ENCODE measurements at regions not wholly inside any gene's neighbourhood (a gene's known extent, or its start where the extent isn't known, plus 50 kb on each side); places are given as distances from the start of the nearest gene placed in this dataset.

DNA sequence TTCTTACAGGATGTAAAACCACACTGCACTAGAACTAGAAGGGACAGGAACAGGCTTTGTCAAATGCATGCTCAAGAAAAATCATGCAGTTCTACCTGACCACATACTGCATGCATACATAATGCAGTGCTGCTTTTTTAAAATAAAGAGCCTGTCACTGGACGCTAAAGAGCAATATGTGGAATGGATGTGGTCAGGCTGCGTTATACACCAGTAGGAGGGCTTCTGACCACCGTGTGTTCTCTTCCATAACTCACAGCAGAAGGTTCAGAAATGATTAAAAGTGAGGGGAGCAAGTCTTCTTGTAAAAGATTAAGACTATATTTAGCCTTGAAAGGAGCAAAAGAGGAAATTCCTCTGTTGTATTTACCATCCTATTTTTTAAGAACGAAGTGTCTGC, 392.0 kb downstream of the EMP1 start:
- H3K4me1 ChIP-seq (ENCODE audit: control insufficient read depth, insufficient read depth, low read length), result no peaks in the 10 kb centered on the region
- no peak overlapping the region for H3K9ac ChIP-seq (ENCODE audit: low read length)
- H3K4me3 ChIP-seq (ENCODE audit: low read length), result no peak overlapping the region
- H3K36me3 ChIP-seq (ENCODE audit: control insufficient read depth, insufficient read depth, low read length), result no peaks in the 10 kb centered on the region
- H3K9me3 ChIP-seq (ENCODE audit: control insufficient read depth, low read length), result no peaks in the 10 kb centered on the region
- H3K27me3 ChIP-seq (ENCODE audit: control insufficient read depth, insufficient read depth, low read length), result no peaks in the 10 kb centered on the region

DNA sequence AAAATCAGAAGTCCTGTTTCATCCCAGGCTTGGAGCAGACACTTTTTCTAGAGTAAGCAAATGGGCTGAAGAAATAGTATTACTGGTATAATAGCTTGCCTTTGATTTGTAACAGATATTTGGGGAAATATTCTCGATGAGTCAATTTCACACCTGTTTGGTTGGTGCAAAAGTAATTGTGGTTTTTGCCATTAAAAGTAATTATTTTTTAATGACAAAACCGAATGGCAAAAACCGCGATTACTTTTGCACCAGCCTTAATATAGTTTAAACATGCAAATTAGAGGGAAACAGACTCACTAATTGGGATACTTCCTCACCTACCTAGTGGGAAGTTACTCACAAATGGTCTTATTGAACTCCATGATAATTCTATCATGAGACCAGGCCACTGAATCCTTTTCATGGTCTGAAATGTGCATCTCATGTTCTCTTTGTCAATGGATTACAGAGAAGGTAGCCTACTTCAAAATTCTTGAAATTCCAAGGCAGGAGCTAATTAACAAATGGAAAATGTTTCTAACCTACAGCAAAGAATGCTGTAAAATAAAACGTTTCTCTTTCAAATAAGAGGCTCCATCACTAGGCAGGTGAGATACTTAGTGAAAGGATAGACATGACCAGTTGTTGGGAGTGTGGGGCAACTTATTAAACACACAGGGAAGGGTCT, 391.3 kb downstream of the EMP1 start:
- no peak overlapping the region for H3K9ac ChIP-seq (ENCODE audit: low read length)
- H3K4me1 ChIP-seq (ENCODE audit: control insufficient read depth, insufficient read depth, low read length), result no peaks in the 10 kb centered on the region
- H3K27me3 ChIP-seq (ENCODE audit: control insufficient read depth, insufficient read depth, low read length), result no peaks in the 10 kb centered on the region
- no peak overlapping the region for H3K4me3 ChIP-seq (ENCODE audit: low read length)
- no peaks in the 10 kb centered on the region for H3K9me3 ChIP-seq (ENCODE audit: control insufficient read depth, low read length)
- H3K36me3 ChIP-seq (ENCODE audit: control insufficient read depth, insufficient read depth, low read length), result no peaks in the 10 kb centered on the region

DNA sequence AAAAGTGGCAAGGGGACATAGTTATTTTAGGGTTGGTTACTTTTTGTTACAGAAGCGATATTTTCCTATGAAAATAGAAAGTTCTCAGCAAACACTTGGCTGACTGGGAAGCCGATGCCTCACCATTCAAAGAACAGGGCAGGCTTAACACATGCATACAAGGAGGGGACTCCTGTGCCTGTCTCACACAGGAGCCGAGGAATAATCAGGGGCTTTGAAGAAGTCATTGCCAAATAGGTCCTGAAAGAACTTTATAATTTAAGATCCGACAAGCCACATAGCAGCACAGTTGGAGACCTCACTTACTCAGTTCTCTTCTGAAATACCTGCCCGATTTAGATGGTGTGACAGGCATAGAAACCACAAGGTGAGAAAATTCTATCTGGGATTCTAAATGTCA, 389.8 kb downstream of the EMP1 start:
- no peaks in the 10 kb centered on the region for H3K27me3 ChIP-seq (ENCODE audit: control insufficient read depth, insufficient read depth, low read length)
- no peak overlapping the region for H3K4me3 ChIP-seq (ENCODE audit: low read length)
- H3K36me3 ChIP-seq (ENCODE audit: control insufficient read depth, insufficient read depth, low read length), result no peaks in the 10 kb centered on the region
- no peak overlapping the region for H3K9ac ChIP-seq (ENCODE audit: low read length)
- no peaks in the 10 kb centered on the region for H3K9me3 ChIP-seq (ENCODE audit: control insufficient read depth, low read length)
- H3K4me1 ChIP-seq (ENCODE audit: control insufficient read depth, insufficient read depth, low read length), result no peaks in the 10 kb centered on the region

DNA sequence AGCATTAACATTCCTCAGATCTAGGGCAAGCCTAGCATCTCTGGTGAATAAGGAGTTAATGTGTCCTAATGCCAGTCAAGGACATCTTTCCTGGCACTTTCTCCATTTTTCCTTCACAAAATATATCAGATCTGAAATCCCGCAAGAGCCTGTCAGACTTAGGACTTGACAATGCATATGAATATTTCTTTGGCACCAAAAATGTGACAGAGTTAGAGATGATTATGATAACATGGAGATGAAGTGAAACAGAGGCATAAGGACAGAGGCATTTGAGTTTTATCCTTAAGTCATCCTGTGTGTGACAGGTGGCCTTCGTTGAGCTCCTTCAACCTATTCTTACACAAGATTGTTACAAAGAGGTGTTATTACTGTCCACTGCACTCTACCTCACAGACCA, 388.0 kb downstream of the EMP1 start:
- H3K9ac ChIP-seq (ENCODE audit: low read length), result no peak overlapping the region
- no peaks in the 10 kb centered on the region for H3K27me3 ChIP-seq (ENCODE audit: control insufficient read depth, insufficient read depth, low read length)
- no peaks in the 10 kb centered on the region for H3K36me3 ChIP-seq (ENCODE audit: control insufficient read depth, insufficient read depth, low read length)
- no peak overlapping the region for H3K4me3 ChIP-seq (ENCODE audit: low read length)
- H3K9me3 ChIP-seq (ENCODE audit: control insufficient read depth, low read length), result no peaks in the 10 kb centered on the region
- no peaks in the 10 kb centered on the region for H3K4me1 ChIP-seq (ENCODE audit: control insufficient read depth, insufficient read depth, low read length)

DNA sequence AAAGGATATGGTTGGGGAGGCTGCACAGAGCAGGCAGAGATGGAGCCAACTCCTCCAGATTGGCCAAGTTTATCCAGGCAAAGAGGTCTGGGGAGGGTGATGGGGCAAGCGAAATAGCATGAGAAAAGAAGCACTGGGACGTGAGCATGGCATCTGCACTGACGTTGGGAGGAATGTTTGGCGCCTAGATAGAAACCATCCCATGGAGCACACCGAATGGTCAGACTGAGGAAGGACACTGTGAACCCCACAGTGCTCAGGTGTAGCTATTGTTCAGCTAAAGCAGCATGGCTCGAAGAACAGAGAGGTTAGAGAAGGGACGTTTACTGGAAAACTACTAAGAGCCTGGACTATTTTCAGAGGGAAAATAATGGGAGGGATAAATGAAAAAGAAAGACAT, 387.1 kb downstream of the EMP1 start:
- H3K4me1 ChIP-seq (ENCODE audit: control insufficient read depth, insufficient read depth, low read length), result no peaks in the 10 kb centered on the region
- no peak overlapping the region for H3K4me3 ChIP-seq (ENCODE audit: low read length)
- H3K36me3 ChIP-seq (ENCODE audit: control insufficient read depth, insufficient read depth, low read length), result no peaks in the 10 kb centered on the region
- no peaks in the 10 kb centered on the region for H3K9me3 ChIP-seq (ENCODE audit: control insufficient read depth, low read length)
- H3K9ac ChIP-seq (ENCODE audit: low read length), result no peak overlapping the region
- no peaks in the 10 kb centered on the region for H3K27me3 ChIP-seq (ENCODE audit: control insufficient read depth, insufficient read depth, low read length)

DNA sequence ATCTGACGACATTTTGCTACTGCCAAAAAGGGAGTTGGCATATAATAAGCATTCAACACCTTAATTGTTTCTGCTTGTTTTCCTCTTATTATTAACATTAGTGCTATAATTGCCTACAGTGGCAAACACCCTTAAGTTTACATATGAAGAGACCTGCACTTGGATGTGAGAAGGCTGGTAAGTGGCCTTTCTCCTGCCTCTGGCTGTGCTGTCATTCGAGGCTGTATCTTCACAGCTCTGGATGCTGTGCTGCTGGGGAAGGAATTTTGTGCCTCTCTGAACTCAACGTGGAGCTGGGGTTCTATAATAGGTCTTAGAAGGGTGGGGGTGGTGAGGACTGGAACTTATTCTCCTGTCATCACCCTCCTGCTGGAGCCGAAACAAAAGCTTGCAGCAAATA, 385.9 kb downstream of the EMP1 start:
- H3K4me3 ChIP-seq (ENCODE audit: low read length), result no peak overlapping the region
- no peaks in the 10 kb centered on the region for H3K27me3 ChIP-seq (ENCODE audit: control insufficient read depth, insufficient read depth, low read length)
- H3K9me3 ChIP-seq (ENCODE audit: control insufficient read depth, low read length), result no peaks in the 10 kb centered on the region
- H3K9ac ChIP-seq (ENCODE audit: low read length), result no peak overlapping the region
- no peaks in the 10 kb centered on the region for H3K4me1 ChIP-seq (ENCODE audit: control insufficient read depth, insufficient read depth, low read length)
- H3K36me3 ChIP-seq (ENCODE audit: control insufficient read depth, insufficient read depth, low read length), result no peaks in the 10 kb centered on the region

DNA sequence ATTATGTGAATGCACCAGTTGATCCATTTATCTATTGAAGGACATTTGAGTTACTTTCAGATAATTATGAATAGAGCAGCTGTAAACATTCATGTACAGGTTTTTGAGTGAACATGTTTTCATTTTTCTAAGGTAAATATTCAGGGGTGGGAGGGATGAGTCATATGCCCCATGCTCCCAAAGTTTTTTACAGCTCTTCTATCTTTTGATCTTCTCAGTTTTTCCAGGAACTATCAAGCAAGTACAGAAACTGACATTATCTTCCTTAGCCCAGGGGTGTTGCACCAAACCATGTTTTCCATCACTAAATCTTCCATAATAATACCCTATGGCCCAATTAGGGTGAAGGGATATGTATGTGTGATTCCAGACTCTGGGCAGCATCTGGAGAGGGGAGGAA, 384.5 kb downstream of the EMP1 start:
- Histone ChIP-seq H3K4me1 (ENCODE audit: control insufficient read depth, insufficient read depth, low read length) (no peaks in the 10 kb centered on the region), H3K4me3 (ENCODE audit: low read length) (no peak overlapping the region), H3K36me3 (ENCODE audit: control insufficient read depth, insufficient read depth, low read length) (no peaks in the 10 kb centered on the region), H3K9ac (ENCODE audit: low read length) (no peak overlapping the region), H3K9me3 (ENCODE audit: control insufficient read depth, low read length) (no peaks in the 10 kb centered on the region), H3K27me3 (ENCODE audit: control insufficient read depth, insufficient read depth, low read length) (no peaks in the 10 kb centered on the region)

DNA sequence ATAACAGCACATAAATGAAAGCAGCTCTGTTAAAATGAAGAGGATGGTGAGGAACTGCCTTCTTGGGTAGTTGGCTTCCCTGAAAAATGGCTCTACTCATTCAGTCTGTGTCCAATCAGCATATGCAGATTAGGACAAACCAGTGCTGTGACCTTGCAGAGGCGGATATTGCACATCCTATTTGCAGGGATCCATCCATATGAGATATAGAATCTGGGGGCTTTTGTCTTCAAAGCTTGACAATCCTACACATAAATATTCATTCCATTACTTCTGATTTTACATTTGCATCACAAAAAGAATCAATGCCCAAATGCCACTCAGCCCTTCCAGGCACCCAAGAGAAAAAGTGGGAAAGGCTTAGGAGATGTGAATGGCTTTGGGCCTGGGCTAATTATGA, 383.7 kb downstream of the EMP1 start:
- Histone ChIP-seq H3K4me1 (ENCODE audit: control insufficient read depth, insufficient read depth, low read length) (no peaks in the 10 kb centered on the region), H3K9ac (ENCODE audit: low read length) (no peak overlapping the region), H3K4me3 (ENCODE audit: low read length) (no peak overlapping the region), H3K9me3 (ENCODE audit: control insufficient read depth, low read length) (no peaks in the 10 kb centered on the region), H3K27me3 (ENCODE audit: control insufficient read depth, insufficient read depth, low read length) (no peaks in the 10 kb centered on the region), H3K36me3 (ENCODE audit: control insufficient read depth, insufficient read depth, low read length) (no peaks in the 10 kb centered on the region)

DNA sequence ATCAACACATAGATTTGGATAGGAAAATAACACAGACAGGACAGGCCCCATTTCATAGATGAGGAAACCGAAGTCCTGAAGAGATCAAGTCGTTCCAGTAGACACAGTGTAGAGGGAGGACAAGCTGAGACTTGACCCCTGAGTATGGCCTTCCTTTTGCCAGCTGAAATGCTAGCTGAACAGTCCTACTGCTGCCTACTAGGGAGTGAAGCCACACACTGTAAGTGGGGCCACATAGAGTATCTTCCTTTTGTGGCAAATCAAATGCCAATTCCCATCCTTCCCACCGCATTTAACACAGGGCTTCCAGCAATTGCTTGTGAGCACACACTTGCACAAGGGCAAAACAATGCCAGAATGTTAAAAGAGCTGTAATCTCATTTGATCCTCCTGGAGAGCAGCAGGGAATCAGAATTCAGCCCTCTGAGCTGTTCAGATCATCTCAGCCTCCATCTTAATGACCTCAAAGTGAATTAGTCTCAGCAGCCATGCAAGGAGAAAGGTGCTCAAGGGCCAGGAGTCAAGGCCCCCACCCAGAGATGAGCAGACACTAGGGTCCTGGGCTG, 380.5 kb downstream of the EMP1 start:
- Histone ChIP-seq H3K36me3 (ENCODE audit: control insufficient read depth, insufficient read depth, low read length) (no peaks in the 10 kb centered on the region), H3K9me3 (ENCODE audit: control insufficient read depth, low read length) (no peaks in the 10 kb centered on the region), H3K4me1 (ENCODE audit: control insufficient read depth, insufficient read depth, low read length) (no peaks in the 10 kb centered on the region), H3K9ac (ENCODE audit: low read length) (no peak overlapping the region), H3K27me3 (ENCODE audit: control insufficient read depth, insufficient read depth, low read length) (no peaks in the 10 kb centered on the region), H3K4me3 (ENCODE audit: low read length) (no peak overlapping the region)

DNA sequence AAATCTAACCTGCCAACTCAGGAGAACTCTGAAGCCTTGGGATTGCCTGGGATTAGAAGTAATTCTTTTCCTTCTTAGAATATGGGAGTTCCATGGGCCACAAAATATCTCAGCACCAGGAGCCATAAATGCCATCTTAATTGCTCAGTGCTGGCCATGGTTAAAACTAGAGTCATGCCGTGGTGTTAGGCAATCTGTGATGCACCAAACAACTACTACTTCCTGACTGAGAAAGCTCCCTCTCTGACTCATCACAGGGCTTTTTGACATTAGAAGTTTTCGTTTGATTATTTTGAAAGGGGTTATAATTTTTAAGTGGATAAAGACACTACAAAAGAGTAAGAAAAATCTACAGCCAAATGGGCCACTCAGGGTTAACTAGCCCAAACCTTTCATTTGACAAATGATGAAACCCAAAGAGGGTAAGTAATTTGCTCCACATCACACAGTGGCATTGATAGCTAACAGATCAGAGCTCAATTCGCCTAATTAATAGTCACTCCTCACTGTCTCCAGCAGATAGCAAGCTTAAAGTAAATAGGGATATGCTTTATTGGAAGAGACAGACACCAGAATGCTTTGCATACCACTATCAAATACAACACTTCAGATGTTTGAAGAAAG, 377.3 kb downstream of the EMP1 start:
- H3K9me3 ChIP-seq (ENCODE audit: control insufficient read depth, low read length), result no peaks in the 10 kb centered on the region
- H3K36me3 ChIP-seq (ENCODE audit: control insufficient read depth, insufficient read depth, low read length), result no peaks in the 10 kb centered on the region
- H3K4me1 ChIP-seq (ENCODE audit: control insufficient read depth, insufficient read depth, low read length), result no peaks in the 10 kb centered on the region
- no peaks in the 10 kb centered on the region for H3K27me3 ChIP-seq (ENCODE audit: control insufficient read depth, insufficient read depth, low read length)
- H3K4me3 ChIP-seq (ENCODE audit: low read length), result no peak overlapping the region
- no peak overlapping the region for H3K9ac ChIP-seq (ENCODE audit: low read length)

DNA sequence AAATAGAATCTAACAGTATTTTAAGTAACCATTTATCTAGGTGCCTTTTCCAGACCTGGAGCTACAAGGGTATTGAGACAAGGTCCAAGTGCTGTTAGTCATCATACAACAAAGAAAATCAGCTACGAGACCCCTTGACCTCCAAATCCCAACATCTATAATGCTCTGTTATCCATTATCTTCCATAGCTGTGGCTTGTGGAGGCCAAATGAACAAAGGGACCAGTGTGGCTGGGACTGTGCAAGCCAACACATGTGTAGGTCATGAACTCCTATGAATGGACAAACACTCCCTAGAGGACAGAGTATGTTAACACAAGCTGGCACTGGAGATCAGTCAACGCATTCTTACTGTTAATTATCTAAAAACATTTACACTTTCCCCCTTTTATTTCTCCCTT, 374.5 kb downstream of the EMP1 start:
- no peaks in the 10 kb centered on the region for H3K36me3 ChIP-seq (ENCODE audit: control insufficient read depth, insufficient read depth, low read length)
- H3K27me3 ChIP-seq (ENCODE audit: control insufficient read depth, insufficient read depth, low read length), result no peaks in the 10 kb centered on the region
- no peaks in the 10 kb centered on the region for H3K4me1 ChIP-seq (ENCODE audit: control insufficient read depth, insufficient read depth, low read length)
- H3K9me3 ChIP-seq (ENCODE audit: control insufficient read depth, low read length), result no peaks in the 10 kb centered on the region
- no peak overlapping the region for H3K9ac ChIP-seq (ENCODE audit: low read length)
- no peak overlapping the region for H3K4me3 ChIP-seq (ENCODE audit: low read length)

DNA sequence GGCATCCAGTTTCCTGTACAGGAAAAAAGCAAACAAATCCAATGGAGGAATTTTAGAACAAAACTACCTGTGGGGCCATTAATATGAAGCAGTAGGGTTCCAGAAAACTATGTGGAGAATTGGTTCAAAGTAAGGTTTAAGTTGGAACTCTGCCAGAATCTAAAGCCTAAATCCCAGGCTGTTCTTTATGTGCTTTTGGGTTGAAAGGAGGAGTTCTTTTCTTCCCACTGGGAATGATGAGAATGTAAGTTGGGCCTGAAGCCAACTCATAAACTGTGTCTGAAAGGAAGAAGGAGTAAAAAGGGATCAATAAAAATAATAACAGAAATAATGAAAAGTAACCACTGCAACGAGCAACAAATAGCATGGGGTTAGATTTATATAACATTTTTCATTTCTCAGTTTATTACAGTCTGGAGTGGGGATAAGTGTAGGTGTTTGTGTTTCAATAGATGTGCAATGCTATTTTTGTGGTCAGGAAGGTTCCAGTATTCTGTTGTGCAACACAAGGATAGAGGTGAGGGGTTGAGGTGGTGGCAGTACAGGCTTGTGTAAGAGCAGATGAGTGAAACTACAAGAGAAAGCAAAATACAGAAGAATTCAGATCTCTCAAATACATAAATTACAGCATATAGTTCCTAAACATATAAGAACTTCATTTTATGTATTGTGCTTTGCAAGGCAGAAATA, 373.6 kb downstream of the EMP1 start:
- no peaks in the 10 kb centered on the region for H3K36me3 ChIP-seq (ENCODE audit: control insufficient read depth, insufficient read depth, low read length)
- no peak overlapping the region for H3K4me3 ChIP-seq (ENCODE audit: low read length)
- no peaks in the 10 kb centered on the region for H3K9me3 ChIP-seq (ENCODE audit: control insufficient read depth, low read length)
- no peak overlapping the region for H3K9ac ChIP-seq (ENCODE audit: low read length)
- no peaks in the 10 kb centered on the region for H3K27me3 ChIP-seq (ENCODE audit: control insufficient read depth, insufficient read depth, low read length)
- no peaks in the 10 kb centered on the region for H3K4me1 ChIP-seq (ENCODE audit: control insufficient read depth, insufficient read depth, low read length)

Measured in mucosa of stomach (tissue), 1 donor.